ENCODE measurements at regions not wholly inside any gene's neighbourhood (a gene's known extent, or its start where the extent isn't known, plus 50 kb on each side); places are given as distances from the start of the nearest gene placed in this dataset.

- no peak for TF ChIP-seq BACH1 (IDR thresholded peaks at IDR 0.05; ENCODE audit: borderline replicate concordance)
Observed at GRCh38 chr2:15009681-15010080, 377.2 kb downstream of the LRATD1 start (continued).

GRCh38 chr2:15010346-15010745, 377.8 kb downstream of the LRATD1 start:
- no peaks in the 10 kb centered on the region for H3K36me3 ChIP-seq (ENCODE audit: control insufficient read depth in 2 of 2, insufficient read depth in 2 of 2, low read length in 1 of 2)
- SMC1A ChIA-PET (ENCODE audit: uncharacterized antibody, unreplicated experiment): no interaction called here
- FAIRE-seq: no peak
- intact Hi-C loops (cut with micrococcal nuclease; ENCODE audit: unreplicated experiment): no loop called here
- no peak overlapping the region for H3K4me2 ChIP-seq (ENCODE audit: control insufficient read depth, insufficient read depth)
- CTCF ChIA-PET: interaction anchor here (1.4 kb wide), 1 partner anchor 49 kb away, joined by 3 read pairs; no protein-coding TSS in a partner anchor
- no peak overlapping the region for H3K9ac ChIP-seq (ENCODE audit: control insufficient read depth, insufficient read depth, low read length)
- BruUV-seq (replicated peaks): no TSS peak
- POLR2A ChIA-PET: no interaction called here
- no peaks in the 10 kb centered on the region for H3K27me3 ChIP-seq (replicated peaks in 1 of 2; ENCODE audit: control insufficient read depth in 2 of 2, insufficient read depth in 2 of 2, low read length in 1 of 2)
- RAD21 ChIA-PET (ENCODE audit: unreplicated experiment): no interaction called here
- TF ChIP-seq ZNF207 (IDR thresholded peaks at IDR 0.05; ENCODE audit: borderline replicate concordance): no peak
- no peak for TF ChIP-seq IKZF1 (conservative IDR thresholded peaks at IDR 0.05)
- TF ChIP-seq RUNX3 (IDR thresholded peaks at IDR 0.05; ENCODE audit: low read length): 0 out of 2 replicates have a peak, but pooled peaks have one; percentile 5
- TF ChIP-seq, protein P1, sequence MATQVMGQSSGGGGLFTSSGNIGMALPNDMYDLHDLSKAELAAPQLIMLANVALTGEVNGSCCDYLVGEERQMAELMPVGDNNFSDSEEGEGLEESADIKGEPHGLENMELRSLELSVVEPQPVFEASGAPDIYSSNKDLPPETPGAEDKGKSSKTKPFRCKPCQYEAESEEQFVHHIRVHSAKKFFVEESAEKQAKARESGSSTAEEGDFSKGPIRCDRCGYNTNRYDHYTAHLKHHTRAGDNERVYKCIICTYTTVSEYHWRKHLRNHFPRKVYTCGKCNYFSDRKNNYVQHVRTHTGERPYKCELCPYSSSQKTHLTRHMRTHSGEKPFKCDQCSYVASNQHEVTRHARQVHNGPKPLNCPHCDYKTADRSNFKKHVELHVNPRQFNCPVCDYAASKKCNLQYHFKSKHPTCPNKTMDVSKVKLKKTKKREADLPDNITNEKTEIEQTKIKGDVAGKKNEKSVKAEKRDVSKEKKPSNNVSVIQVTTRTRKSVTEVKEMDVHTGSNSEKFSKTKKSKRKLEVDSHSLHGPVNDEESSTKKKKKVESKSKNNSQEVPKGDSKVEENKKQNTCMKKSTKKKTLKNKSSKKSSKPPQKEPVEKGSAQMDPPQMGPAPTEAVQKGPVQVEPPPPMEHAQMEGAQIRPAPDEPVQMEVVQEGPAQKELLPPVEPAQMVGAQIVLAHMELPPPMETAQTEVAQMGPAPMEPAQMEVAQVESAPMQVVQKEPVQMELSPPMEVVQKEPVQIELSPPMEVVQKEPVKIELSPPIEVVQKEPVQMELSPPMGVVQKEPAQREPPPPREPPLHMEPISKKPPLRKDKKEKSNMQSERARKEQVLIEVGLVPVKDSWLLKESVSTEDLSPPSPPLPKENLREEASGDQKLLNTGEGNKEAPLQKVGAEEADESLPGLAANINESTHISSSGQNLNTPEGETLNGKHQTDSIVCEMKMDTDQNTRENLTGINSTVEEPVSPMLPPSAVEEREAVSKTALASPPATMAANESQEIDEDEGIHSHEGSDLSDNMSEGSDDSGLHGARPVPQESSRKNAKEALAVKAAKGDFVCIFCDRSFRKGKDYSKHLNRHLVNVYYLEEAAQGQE (IDR thresholded peaks at IDR 0.05; ENCODE audit: low read depth, low read length): no peak
- 17% methylated on average over 1 of the region's 1 CpG for WGBS (ENCODE audit: insufficient coverage, insufficient replicate concordance, low lambda C conversion rate, missing lambda C conversion rate)
- no peak overlapping the region for H3K4me3 ChIP-seq
- no peaks in the 10 kb centered on the region; the same call in 2 of the 3 replicates for H3K9me3 ChIP-seq (replicated peaks; ENCODE audit: control insufficient read depth, insufficient read depth, low read length)
- H4K20me1 ChIP-seq (ENCODE audit: control insufficient read depth, insufficient read depth): no peaks in the 10 kb centered on the region
- DNase-seq (ENCODE audit: low read depth, low spot score): no peak
- H2AFZ ChIP-seq (ENCODE audit: control insufficient read depth, low read depth, low read length): no peak overlapping the region
- in situ Hi-C loops (cut with MboI): no loop called here
- no peaks in the 10 kb centered on the region for H3K4me1 ChIP-seq (ENCODE audit: control insufficient read depth, insufficient read depth, low read length)
- no peak overlapping the region for H3K27ac ChIP-seq (ENCODE audit: control insufficient read depth, insufficient read depth)
- peak; percentile 49 for ATAC-seq
- no peaks in the 10 kb centered on the region for H3K79me2 ChIP-seq (ENCODE audit: control insufficient read depth, insufficient read depth, low read length)

All from GM12878 (cell line).